Endothelial cell of umbilical vein (primary cell): ENCODE measurements at regions not wholly inside any gene's neighbourhood (a gene's known extent, or its start where the extent isn't known, plus 50 kb on each side); places are given as distances from the start of the nearest gene placed in this dataset.

Experiments
- BruUV-seq: library from RNA; stranded (reverse); fragments of 400-500 nt; replicated peaks from 2 replicates; lab custom pipeline; 2021; lab: Mats Ljungman, UMichigan
- CTCF ChIA-PET: fragments of 300-600, 350-600 bp; sonication (Branson Sonifier 250); formaldehyde crosslinking; loops from one replicate; lab custom pipeline; 2021; ENCODE audit warnings: antibody characterized with exemption, inconsistent platforms; lab: Charles Lee
- POLR2A ChIA-PET: fragments of 300-600, 350-600 bp; sonication (Branson Sonifier 250); formaldehyde crosslinking; loops from one replicate; lab custom pipeline; 2021; ENCODE audit warnings: antibody characterized with exemption, inconsistent platforms; lab: Charles Lee
- DNase-seq: peaks from one replicate; pipeline ENCODE4 v3.0.0-alpha.2; 2011; ENCODE audit warnings: low read depth, low spot score
- FAIRE-seq: peaks from 2 replicates; lab custom pipeline; 2011; peaks lifted over from hg19 to GRCh38; lab: Jason Lieb, UNC
- H2AFZ ChIP-seq: 2 replicates; pipeline ENCODE4 v1.6.0; 2012; ENCODE audit warnings: low read depth, low read length, control low read depth, inconsistent platforms
- H3K27ac ChIP-seq: 2 replicates; pipeline ENCODE4 v1.5.1; 2011; ENCODE audit warnings: low read depth, mild to moderate bottlenecking, control low read depth, low read length, moderate library complexity; ENCODE audit not compliant: insufficient read depth
- H3K27me3 ChIP-seq, 2 experiments: 2 replicates each; pipeline versions ENCODE4 v1.6.0 to v1.6.1; 2011; ENCODE audit warnings: low read length in 2 of 2, mixed read lengths in 1 of 2; ENCODE audit not compliant: control insufficient read depth in 2 of 2, insufficient read depth in 2 of 2
- H3K36me3 ChIP-seq, 2 experiments: 2 replicates in 1 of 2; 3 replicates in 1 of 2; pipeline ENCODE4 v1.5.1; 2011; ENCODE audit warnings: low read length in 2 of 2, mild to moderate bottlenecking in 1 of 2, moderate library complexity in 1 of 2; ENCODE audit not compliant: control insufficient read depth in 2 of 2, insufficient read depth in 2 of 2; ENCODE audit errors: extremely low read depth in 1 of 2
- H3K4me1 ChIP-seq: 3 replicates; pipeline ENCODE4 v1.5.1; 2011; ENCODE audit warnings: mild to moderate bottlenecking, low read length; ENCODE audit not compliant: control insufficient read depth, insufficient read depth; ENCODE audit errors: extremely low read depth
- H3K4me2 ChIP-seq: 2 replicates; pipeline ENCODE4 v1.6.1; 2011; ENCODE audit warnings: low read length, control low read depth, mixed read lengths; ENCODE audit not compliant: insufficient read depth
- H3K4me3 ChIP-seq, 3 experiments: fragments of 200-600 bp in 1 of 3; sonication (generic), shearing (Covaris generic) in 1 of 3; replicated peaks in 1 of 3; 2 replicates each; pipeline ENCODE4 v1.5.1; 2011 to 2016; ENCODE audit warnings: control low read depth in 3 of 3, low read length in 3 of 3, mild to moderate bottlenecking in 2 of 3, inconsistent platforms in 1 of 3, low read depth in 1 of 3, moderate library complexity in 1 of 3; ENCODE audit not compliant: insufficient read depth in 1 of 3
- H3K79me2 ChIP-seq: 2 replicates; pipeline ENCODE4 v1.6.0; 2012; ENCODE audit warnings: low read length, inconsistent platforms; ENCODE audit not compliant: control insufficient read depth, insufficient read depth
- H3K9ac ChIP-seq: replicated peaks from 2 replicates; pipeline ENCODE3; 2011; ENCODE audit warnings: low read length, control low read depth; ENCODE audit not compliant: insufficient read depth; ENCODE audit errors: extremely low read depth
- H3K9me1 ChIP-seq: replicated peaks from 3 replicates; pipeline ENCODE4 v1.6.0; 2011; ENCODE audit warnings: mild to moderate bottlenecking, low read length; ENCODE audit not compliant: control insufficient read depth, insufficient read depth; ENCODE audit errors: extremely low read depth
- H3K9me3 ChIP-seq: replicated peaks from 2 replicates; pipeline ENCODE4 v1.5.1; 2012; ENCODE audit warnings: low read length, inconsistent platforms; ENCODE audit not compliant: control insufficient read depth, insufficient read depth
- H4K20me1 ChIP-seq: replicated peaks from 2 replicates; pipeline ENCODE3; 2011; ENCODE audit warnings: mild to moderate bottlenecking, low read length; ENCODE audit not compliant: control insufficient read depth, insufficient read depth; ENCODE audit errors: extremely low read depth
- EZH2 ChIP-seq: IDR thresholded peaks from 2 replicates; pipeline ENCODE4 v1.6.1; 2012; ENCODE audit warnings: borderline replicate concordance, low read depth, mild to moderate bottlenecking, moderate library complexity, low read length, inconsistent platforms; ENCODE audit not compliant: severe bottlenecking
- FOS ChIP-seq: IDR thresholded peaks from 2 replicates; pipeline ENCODE4 v1.6.1; 2011; ENCODE audit warnings: mild to moderate bottlenecking, low read length, moderate library complexity, borderline replicate concordance; ENCODE audit not compliant: insufficient read depth
- GATA2 ChIP-seq: IDR thresholded peaks from 2 replicates; pipeline ENCODE4 v1.7.0; 2011; ENCODE audit warnings: low read depth, mild to moderate bottlenecking, moderate library complexity, mixed read lengths, low read length; ENCODE audit not compliant: insufficient read length, insufficient read depth
- JUN ChIP-seq: IDR thresholded peaks from 2 replicates; pipeline ENCODE4 v1.6.1; 2011; ENCODE audit warnings: borderline replicate concordance, low read depth; ENCODE audit not compliant: insufficient read length, insufficient read depth
- MYC ChIP-seq: IDR thresholded peaks from one replicate; pipeline ENCODE4 v1.6.1; 2011; ENCODE audit warnings: mild to moderate bottlenecking, low read depth, low read length
- POLR2A ChIP-seq: IDR thresholded peaks from 2 replicates; pipeline ENCODE4 v1.6.1; 2012; ENCODE audit warnings: low read depth, mild to moderate bottlenecking, control low read depth, low read length
- POLR2AphosphoS5 ChIP-seq: IDR thresholded peaks from 2 replicates; pipeline ENCODE4 v1.6.1; 2012; ENCODE audit warnings: low read depth, mild to moderate bottlenecking, control low read depth, low read length, moderate library complexity; ENCODE audit not compliant: insufficient read depth
- dilution Hi-C: fragments of 300-500 bp; cut with MboI; formaldehyde crosslinking; loops from one replicate; pipeline ENCODE4 v1.15.0; 2019; ENCODE audit warnings: low sequenced_read_pairs; ENCODE audit not compliant: extremely low pct_ligation_motif_present
- intact Hi-C: fragments of 100-400 bp; cut with micrococcal nuclease; formaldehyde crosslinking; loops from one replicate; pipeline ENCODE4 v1.10.0; 2022
- TF ChIP-seq, protein P1 (sequence below): IDR thresholded peaks from 2 replicates; pipeline ENCODE4 v1.6.1; 2011; ENCODE audit not compliant: insufficient read depth, insufficient read length
- TF ChIP-seq, protein P2 (sequence below), 2 donors: IDR thresholded peaks; 1 replicate in 1 of 2; 2 replicates in 1 of 2; pipeline ENCODE4 v1.5.1; 2011; ENCODE audit warnings: low read length in 2 of 2, mild to moderate bottlenecking in 2 of 2, moderate library complexity in 2 of 2, control low read depth in 1 of 2, inconsistent platforms in 1 of 2, low read depth in 1 of 2; ENCODE audit not compliant: insufficient read depth in 1 of 2; ENCODE audit errors: extremely low read depth in 1 of 2

DNA sequence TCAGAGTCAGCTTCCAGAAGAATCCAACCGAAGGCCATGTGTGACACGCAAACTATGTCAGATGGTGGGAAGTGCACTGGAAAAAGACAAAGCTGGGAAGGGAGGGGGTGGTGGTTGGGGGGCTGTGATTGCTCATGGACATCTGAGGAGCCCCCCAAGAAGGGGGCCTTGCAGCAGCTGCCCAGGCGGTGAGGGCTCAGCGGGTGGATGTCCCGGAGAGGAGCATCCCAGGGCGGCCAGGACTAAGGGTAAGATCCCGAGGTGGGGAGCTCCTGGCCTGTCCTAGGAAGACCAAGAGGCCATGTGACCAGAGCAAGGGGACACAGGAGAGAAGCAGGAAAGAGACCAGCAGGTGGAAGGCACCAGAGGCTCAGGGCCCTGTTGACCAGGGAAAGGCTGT lies 299.5 kb downstream of the PREX1 start:
- no TSS peak for BruUV-seq
- dilution Hi-C loops: no loop called here

More for the DNA sequence above, 299.5 kb downstream of the PREX1 start:
- DNase-seq (no peak), FAIRE-seq (no peak)
- Histone ChIP-seq H3K9me3 (no peaks in the 10 kb centered on the region), H3K27ac (no peak overlapping the region), H4K20me1 (no peaks in the 10 kb centered on the region), H3K4me2 (no peak overlapping the region), H3K27me3 (no peaks in the 10 kb centered on the region), H2AFZ (no peak overlapping the region), H3K4me3 (no peak overlapping the region), H3K4me1 (no peaks in the 10 kb centered on the region), H3K9ac (no peak overlapping the region), H3K79me2 (no peaks in the 10 kb centered on the region), H3K36me3 (no peaks in the 10 kb centered on the region), H3K9me1 (no peaks in the 10 kb centered on the region)
- no peak for TF ChIP-seq FOS
- TF ChIP-seq, protein P1, sequence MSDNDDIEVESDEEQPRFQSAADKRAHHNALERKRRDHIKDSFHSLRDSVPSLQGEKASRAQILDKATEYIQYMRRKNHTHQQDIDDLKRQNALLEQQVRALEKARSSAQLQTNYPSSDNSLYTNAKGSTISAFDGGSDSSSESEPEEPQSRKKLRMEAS: no peak
- TF ChIP-seq, protein P2, sequence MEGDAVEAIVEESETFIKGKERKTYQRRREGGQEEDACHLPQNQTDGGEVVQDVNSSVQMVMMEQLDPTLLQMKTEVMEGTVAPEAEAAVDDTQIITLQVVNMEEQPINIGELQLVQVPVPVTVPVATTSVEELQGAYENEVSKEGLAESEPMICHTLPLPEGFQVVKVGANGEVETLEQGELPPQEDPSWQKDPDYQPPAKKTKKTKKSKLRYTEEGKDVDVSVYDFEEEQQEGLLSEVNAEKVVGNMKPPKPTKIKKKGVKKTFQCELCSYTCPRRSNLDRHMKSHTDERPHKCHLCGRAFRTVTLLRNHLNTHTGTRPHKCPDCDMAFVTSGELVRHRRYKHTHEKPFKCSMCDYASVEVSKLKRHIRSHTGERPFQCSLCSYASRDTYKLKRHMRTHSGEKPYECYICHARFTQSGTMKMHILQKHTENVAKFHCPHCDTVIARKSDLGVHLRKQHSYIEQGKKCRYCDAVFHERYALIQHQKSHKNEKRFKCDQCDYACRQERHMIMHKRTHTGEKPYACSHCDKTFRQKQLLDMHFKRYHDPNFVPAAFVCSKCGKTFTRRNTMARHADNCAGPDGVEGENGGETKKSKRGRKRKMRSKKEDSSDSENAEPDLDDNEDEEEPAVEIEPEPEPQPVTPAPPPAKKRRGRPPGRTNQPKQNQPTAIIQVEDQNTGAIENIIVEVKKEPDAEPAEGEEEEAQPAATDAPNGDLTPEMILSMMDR (IDR thresholded peaks at IDR 0.05; ENCODE audit: extremely low read depth in 1 of 2, insufficient read depth in 1 of 2, low read depth in 1 of 2, low read length in 2 of 2): no peak
- TF ChIP-seq EZH2: no peak
- no peak for TF ChIP-seq POLR2A
- no peak for TF ChIP-seq JUN
- no peak for TF ChIP-seq POLR2AphosphoS5
- no peak for TF ChIP-seq GATA2
- no peak for TF ChIP-seq MYC
- POLR2A ChIA-PET: no interaction called here
- intact Hi-C loops: no loop called here
- CTCF ChIA-PET: no interaction called here
